Ascending aorta (tissue), 2 donors: ENCODE measurements at regions not wholly inside any gene's neighbourhood (a gene's known extent, or its start where the extent isn't known, plus 50 kb on each side); places are given as distances from the start of the nearest gene placed in this dataset.

Experiments used
- DNase-seq, 2 donors: peaks; one replicate each; pipeline ENCODE4 v3.0.0-alpha.2; 2019; ENCODE audit warnings: low spot score in 2 of 2
- H3K27ac ChIP-seq, 2 donors: fragments of 200-600 bp; sonication (generic); one replicate each; pipeline ENCODE4 v1.5.1; 2016 to 2017; ENCODE audit warnings: mild to moderate bottlenecking in 1 of 2
- H3K27me3 ChIP-seq: fragments of 200-600 bp; sonication (generic); one replicate; pipeline ENCODE4 v1.5.1; 2017
- H3K36me3 ChIP-seq, 2 donors: fragments of 200-600 bp; sonication (generic); one replicate each; pipeline ENCODE4 v1.5.1; 2016
- H3K4me1 ChIP-seq, 2 donors: fragments of 200-600 bp; sonication (generic); one replicate each; pipeline ENCODE4 v1.5.1; 2016 to 2017; ENCODE audit warnings: mild to moderate bottlenecking in 1 of 2
- H3K4me3 ChIP-seq, 2 donors: fragments of 200-600 bp; sonication (generic); one replicate each; pipeline ENCODE4 v1.5.1; 2016 to 2017; ENCODE audit warnings: mild to moderate bottlenecking in 1 of 2
- H3K9me3 ChIP-seq, 2 donors: fragments of 200-600 bp; sonication (generic); one replicate each; pipeline ENCODE4 v1.5.1; 2016
- intact Hi-C: fragments of 100-400 bp; cut with DNase I; formaldehyde crosslinking; loops from one replicate; pipeline ENCODE4 v1.15.1; 2023
- TF ChIP-seq, protein P1 (sequence below), 3 experiments: fragments of 200-600 bp in 2 of 3; fragments of 450-650 bp in 1 of 3; sonication (generic) in 2 of 3; IDR thresholded peaks; one replicate each; pipeline ENCODE4 v1.5.1; 2016 to 2019; ENCODE audit warnings: antibody characterized with exemption in 3 of 3, mild to moderate bottlenecking in 1 of 3, moderate library complexity in 1 of 3

DNA sequence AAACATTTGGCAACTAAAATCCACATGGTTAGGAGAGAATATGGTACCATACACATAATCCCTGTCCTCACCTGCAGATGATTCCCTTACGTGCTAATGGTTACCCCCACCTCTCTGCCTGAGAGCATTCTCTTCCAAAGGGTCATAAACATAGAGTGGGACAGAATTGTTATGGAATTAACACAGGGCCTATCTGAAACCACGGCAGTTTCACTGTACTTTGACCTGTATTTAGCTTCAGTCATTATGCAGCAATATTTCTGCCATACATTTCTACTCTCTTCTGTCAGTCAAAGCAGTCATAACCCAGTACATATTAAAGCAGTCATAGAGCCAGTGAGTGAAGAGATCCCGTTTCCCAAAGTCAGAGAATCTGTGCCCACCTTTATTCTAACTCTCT, 1128.9 kb upstream of the NXPH2 start:
- Histone ChIP-seq H3K27ac (no peak overlapping the region), H3K4me3 (no peak overlapping the region), H3K36me3 (no peaks in the 10 kb centered on the region), H3K4me1 (no peaks in the 10 kb centered on the region), H3K9me3 (no peaks in the 10 kb centered on the region), H3K27me3 (no peaks in the 10 kb centered on the region)
- DNase-seq = no peak
- TF ChIP-seq, protein P1, sequence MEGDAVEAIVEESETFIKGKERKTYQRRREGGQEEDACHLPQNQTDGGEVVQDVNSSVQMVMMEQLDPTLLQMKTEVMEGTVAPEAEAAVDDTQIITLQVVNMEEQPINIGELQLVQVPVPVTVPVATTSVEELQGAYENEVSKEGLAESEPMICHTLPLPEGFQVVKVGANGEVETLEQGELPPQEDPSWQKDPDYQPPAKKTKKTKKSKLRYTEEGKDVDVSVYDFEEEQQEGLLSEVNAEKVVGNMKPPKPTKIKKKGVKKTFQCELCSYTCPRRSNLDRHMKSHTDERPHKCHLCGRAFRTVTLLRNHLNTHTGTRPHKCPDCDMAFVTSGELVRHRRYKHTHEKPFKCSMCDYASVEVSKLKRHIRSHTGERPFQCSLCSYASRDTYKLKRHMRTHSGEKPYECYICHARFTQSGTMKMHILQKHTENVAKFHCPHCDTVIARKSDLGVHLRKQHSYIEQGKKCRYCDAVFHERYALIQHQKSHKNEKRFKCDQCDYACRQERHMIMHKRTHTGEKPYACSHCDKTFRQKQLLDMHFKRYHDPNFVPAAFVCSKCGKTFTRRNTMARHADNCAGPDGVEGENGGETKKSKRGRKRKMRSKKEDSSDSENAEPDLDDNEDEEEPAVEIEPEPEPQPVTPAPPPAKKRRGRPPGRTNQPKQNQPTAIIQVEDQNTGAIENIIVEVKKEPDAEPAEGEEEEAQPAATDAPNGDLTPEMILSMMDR (IDR thresholded peaks at IDR 0.05) = no peak
- intact Hi-C loops = no loop called here

DNA sequence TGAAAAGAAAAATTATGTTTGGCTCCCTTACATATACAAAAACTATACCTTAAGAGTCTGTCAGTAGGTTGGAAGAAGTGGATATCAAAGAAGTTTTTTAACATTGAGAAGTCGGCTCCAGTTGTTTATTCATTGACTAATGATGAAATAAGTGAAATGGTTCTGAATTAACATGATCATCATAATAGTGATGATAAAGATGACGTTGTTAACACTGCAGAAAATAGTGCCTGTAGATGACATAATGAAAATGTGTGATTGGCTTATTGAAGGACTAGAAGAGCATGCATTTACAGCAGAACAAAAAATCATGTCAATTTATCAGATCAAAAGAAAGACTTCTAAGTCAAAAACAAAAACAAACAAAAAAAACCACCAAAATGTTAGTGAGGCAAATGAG, 1125.4 kb upstream of the NXPH2 start:
- H3K27ac ChIP-seq = no peak overlapping the region
- H3K4me1 ChIP-seq = no peaks in the 10 kb centered on the region
- TF ChIP-seq, protein P1 (IDR thresholded peaks at IDR 0.05) = no peak
- DNase-seq = no peak
- no peaks in the 10 kb centered on the region for H3K9me3 ChIP-seq
- no peaks in the 10 kb centered on the region for H3K36me3 ChIP-seq
- H3K4me3 ChIP-seq = no peak overlapping the region
- intact Hi-C loops = no loop called here
- H3K27me3 ChIP-seq = no peaks in the 10 kb centered on the region

DNA sequence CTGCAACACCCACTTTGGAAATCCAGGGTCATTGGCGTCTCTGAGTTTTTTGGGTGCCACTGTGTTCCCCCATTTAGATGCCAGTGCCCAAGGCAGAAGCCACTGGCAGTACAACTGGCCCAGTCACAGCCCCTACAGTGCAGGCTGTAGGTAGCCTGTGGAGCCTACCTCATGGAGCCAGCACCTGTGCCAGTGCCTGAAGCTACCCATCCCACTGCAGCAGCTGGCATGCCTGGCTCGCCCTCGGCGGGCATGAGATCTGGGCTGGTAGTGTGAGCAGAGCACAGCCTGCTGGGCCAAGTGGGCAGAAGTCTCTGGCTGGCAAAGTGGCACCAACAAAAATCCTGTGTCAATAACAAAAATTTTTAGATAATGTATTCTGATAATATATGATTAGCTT, 1111.4 kb upstream of the NXPH2 start:
- Histone ChIP-seq H3K27ac (no peak overlapping the region), H3K36me3 (no peaks in the 10 kb centered on the region), H3K4me3 (no peak overlapping the region), H3K4me1 (no peaks in the 10 kb centered on the region), H3K9me3 (no peaks in the 10 kb centered on the region), H3K27me3 (no peaks in the 10 kb centered on the region)
- TF ChIP-seq, protein P1 (IDR thresholded peaks at IDR 0.05) = no peak
- no peak for DNase-seq
- intact Hi-C loops = no loop called here

DNA sequence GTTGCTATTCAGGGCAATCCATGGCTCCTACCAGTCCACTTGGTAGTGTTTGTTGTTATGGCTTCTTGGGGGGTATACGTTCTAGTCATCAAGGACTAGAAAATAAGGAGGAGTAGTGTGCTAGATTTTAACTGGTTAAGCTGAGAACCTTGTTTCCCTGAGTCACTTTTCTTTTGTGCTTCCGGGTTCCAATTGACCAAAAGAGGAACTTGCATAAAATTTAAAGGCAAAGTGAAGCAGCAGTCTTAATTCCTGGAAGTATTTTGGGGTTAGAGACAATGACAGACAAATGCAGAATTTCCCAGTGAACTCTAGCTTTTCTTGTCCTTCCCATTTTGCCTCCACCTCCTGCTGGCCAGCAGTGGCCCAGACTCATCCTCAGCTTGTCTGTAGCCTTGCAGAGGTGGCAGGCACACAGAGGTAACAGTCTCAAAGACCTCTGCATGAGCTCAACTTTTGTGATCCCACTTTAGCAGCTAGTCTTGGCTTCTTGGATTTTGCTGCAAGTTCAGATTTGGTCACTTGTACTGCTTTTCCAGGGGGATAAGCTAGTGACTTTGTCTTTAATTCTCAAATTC, 1105.8 kb upstream of the NXPH2 start:
- Histone ChIP-seq H3K4me3 (no peak overlapping the region), H3K36me3 (no peaks in the 10 kb centered on the region), H3K27ac (no peak overlapping the region), H3K27me3 (no peaks in the 10 kb centered on the region), H3K9me3 (no peaks in the 10 kb centered on the region), H3K4me1 (no peaks in the 10 kb centered on the region)
- TF ChIP-seq, protein P1 (IDR thresholded peaks at IDR 0.05) = no peak
- no peak for DNase-seq
- intact Hi-C loops = no loop called here

DNA sequence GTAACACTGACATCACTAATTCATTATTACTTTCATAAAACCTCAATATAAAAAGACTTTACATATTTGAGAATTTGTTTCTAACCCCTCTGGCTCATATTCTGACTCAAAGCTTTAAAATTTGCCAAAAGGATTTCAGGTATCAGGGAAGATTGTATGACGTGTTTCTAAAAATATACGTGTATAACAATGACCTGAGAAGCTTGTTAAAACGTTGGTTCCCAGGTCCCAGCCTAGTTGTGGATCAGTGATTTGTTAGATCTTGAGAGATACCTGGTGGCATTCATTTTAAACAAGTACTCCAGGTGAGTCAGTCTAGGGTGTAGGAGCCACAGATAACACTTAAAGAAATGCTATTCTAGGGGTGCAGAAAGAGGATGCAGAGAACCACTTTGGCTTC, 1096.8 kb upstream of the NXPH2 start:
- DNase-seq = no peak
- H3K4me3 ChIP-seq = no peak overlapping the region
- H3K27ac ChIP-seq = no peak overlapping the region
- H3K36me3 ChIP-seq = no peaks in the 10 kb centered on the region
- no peaks in the 10 kb centered on the region for H3K27me3 ChIP-seq
- intact Hi-C loops = no loop called here
- no peaks in the 10 kb centered on the region for H3K4me1 ChIP-seq
- H3K9me3 ChIP-seq = no peaks in the 10 kb centered on the region
- TF ChIP-seq, protein P1 (IDR thresholded peaks at IDR 0.05) = no peak

DNA sequence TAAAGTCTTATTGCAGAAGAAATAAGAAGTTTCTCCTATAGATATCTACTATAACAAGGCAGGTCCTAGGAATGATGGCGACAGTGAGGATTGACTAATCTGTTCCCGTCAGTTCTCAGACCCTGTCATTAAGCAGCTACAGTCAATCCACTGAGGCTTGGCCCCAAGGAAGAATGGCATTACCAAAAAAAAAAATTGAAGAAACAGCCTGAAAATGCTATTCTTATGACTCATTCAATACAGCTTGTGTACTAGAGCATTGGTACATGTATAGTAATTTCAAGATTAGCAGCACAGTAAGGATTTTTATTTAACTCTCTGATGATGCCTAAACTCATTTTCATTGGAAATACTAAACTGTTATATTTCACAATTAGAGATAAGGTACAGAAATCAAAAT, 1096.1 kb upstream of the NXPH2 start:
- Histone ChIP-seq H3K9me3 (no peaks in the 10 kb centered on the region), H3K4me1 (no peaks in the 10 kb centered on the region), H3K27ac (no peak overlapping the region), H3K36me3 (no peaks in the 10 kb centered on the region), H3K27me3 (no peaks in the 10 kb centered on the region), H3K4me3 (no peak overlapping the region)
- intact Hi-C loops = no loop called here
- DNase-seq = no peak
- TF ChIP-seq, protein P1 (IDR thresholded peaks at IDR 0.05) = no peak
